ENCODE measurements at regions not wholly inside any gene's neighbourhood (a gene's known extent, or its start where the extent isn't known, plus 50 kb on each side); places are given as distances from the start of the nearest gene placed in this dataset.

GRCh38 chr6:132136981-132137380 is 185.8 kb upstream of the CCN2 start:
- TF ChIP-seq EP300 (IDR thresholded peaks at IDR 0.05; ENCODE audit: borderline replicate concordance) (no peak), RAD21 (IDR thresholded peaks at IDR 0.05; ENCODE audit: low read depth) (no peak), CREB1 (IDR thresholded peaks at IDR 0.05; ENCODE audit: low read depth) (no peak), TAF1 (IDR thresholded peaks at IDR 0.05; ENCODE audit: low read depth) (no peak), FOXM1 (IDR thresholded peaks at IDR 0.05; ENCODE audit: borderline replicate concordance, low read depth) (no peak), REST (IDR thresholded peaks at IDR 0.05; ENCODE audit: low read depth) (no peak), EGR1 (IDR thresholded peaks at IDR 0.05) (no peak), ZBTB7A (IDR thresholded peaks at IDR 0.05; ENCODE audit: low read depth) (no peak), YY1 (IDR thresholded peaks at IDR 0.05; ENCODE audit: low read depth) (no peak), TCF12 (IDR thresholded peaks at IDR 0.05; ENCODE audit: low read depth) (no peak), MAX (IDR thresholded peaks at IDR 0.05) (no peak), CEBPB (IDR thresholded peaks at IDR 0.05) (no peak), TEAD4 (IDR thresholded peaks at IDR 0.05) (no peak)

Measured in Ishikawa (cell line).